ENCODE measurements at regions not wholly inside any gene's neighbourhood (a gene's known extent, or its start where the extent isn't known, plus 50 kb on each side); places are given as distances from the start of the nearest gene placed in this dataset.

GRCh38 chr16:62657116-62657515 lies 620.9 kb upstream of the CDH8 start:
- Histone ChIP-seq H3K27ac (replicated peaks) (no peak overlapping the region), H3K27me3 (ENCODE audit: insufficient read depth, poor library complexity, severe bottlenecking) (no peaks in the 10 kb centered on the region)
- TF ChIP-seq REST (IDR thresholded peaks at IDR 0.05; ENCODE audit: insufficient replicate concordance, low read depth) (no peak), GABPA (IDR thresholded peaks at IDR 0.05; ENCODE audit: low read depth) (no peak), POLR2AphosphoS5 (IDR thresholded peaks at IDR 0.05; ENCODE audit: low read depth) (no peak), SPI1 (IDR thresholded peaks at IDR 0.05; ENCODE audit: borderline replicate concordance, low read depth) (no peak), CTCF (IDR thresholded peaks at IDR 0.05; ENCODE audit: insufficient read depth, low read length) (no peak)

GRCh38 chr16:62652441-62653120 lies 616.3 kb upstream of the CDH8 start:
- no peak for DNase-seq (ENCODE audit: low read depth in 1 of 2, low spot score in 1 of 2)
- Histone ChIP-seq H3K27ac (replicated peaks) (no peak overlapping the region), H3K27me3 (ENCODE audit: insufficient read depth, poor library complexity, severe bottlenecking) (no peaks in the 10 kb centered on the region), H3K4me3 (replicated peaks; ENCODE audit: insufficient read depth, low read length) (no peak overlapping the region)
- no peak for TF ChIP-seq POLR2AphosphoS5 (IDR thresholded peaks at IDR 0.05; ENCODE audit: low read depth)
- no peak for TF ChIP-seq CTCF (IDR thresholded peaks at IDR 0.05; ENCODE audit: insufficient read depth, low read length)
- no peak for TF ChIP-seq REST (IDR thresholded peaks at IDR 0.05; ENCODE audit: insufficient replicate concordance, low read depth)
- TF ChIP-seq GABPA (IDR thresholded peaks at IDR 0.05; ENCODE audit: low read depth), result no peak
- no peak for TF ChIP-seq SPI1 (IDR thresholded peaks at IDR 0.05; ENCODE audit: borderline replicate concordance, low read depth)

More at GRCh38 chr16:62657116-62657515, 620.9 kb upstream of the CDH8 start:
- no peak for DNase-seq (ENCODE audit: low read depth in 1 of 2, low spot score in 1 of 2)
- no peak overlapping the region for H3K4me3 ChIP-seq (replicated peaks; ENCODE audit: insufficient read depth, low read length)

GRCh38 chr16:62648256-62648655 lies 612.0 kb upstream of the CDH8 start:
- no peak for DNase-seq (ENCODE audit: low read depth in 1 of 2, low spot score in 1 of 2)
- no peaks in the 10 kb centered on the region for H3K27me3 ChIP-seq (ENCODE audit: insufficient read depth, poor library complexity, severe bottlenecking)
- no peak overlapping the region for H3K4me3 ChIP-seq (replicated peaks; ENCODE audit: insufficient read depth, low read length)
- no peak overlapping the region for H3K27ac ChIP-seq (replicated peaks)
- TF ChIP-seq CTCF (IDR thresholded peaks at IDR 0.05; ENCODE audit: insufficient read depth, low read length), result no peak
- no peak for TF ChIP-seq REST (IDR thresholded peaks at IDR 0.05; ENCODE audit: insufficient replicate concordance, low read depth)
- TF ChIP-seq POLR2AphosphoS5 (IDR thresholded peaks at IDR 0.05; ENCODE audit: low read depth), result no peak
- no peak for TF ChIP-seq SPI1 (IDR thresholded peaks at IDR 0.05; ENCODE audit: borderline replicate concordance, low read depth)
- TF ChIP-seq GABPA (IDR thresholded peaks at IDR 0.05; ENCODE audit: low read depth), result no peak

Data from HL-60 (cell line).